Lung (tissue), 11 donors: ENCODE measurements at regions not wholly inside any gene's neighbourhood (a gene's known extent, or its start where the extent isn't known, plus 50 kb on each side); places are given as distances from the start of the nearest gene placed in this dataset.
A peak's percentile ranks its signal among the peaks of the same experiment; 100 is the strongest.

Experiments
- ATAC-seq: fragments of 200-7000 bp; cut with Tn5 transposase; one replicate; pipeline ENCODE4 v1.9.1; 2020; ENCODE audit warnings: moderate number of reproducible peaks; ENCODE audit not compliant: insufficient read depth, low FRiP score
- DNase-seq, 3 donors: peaks; one replicate each; pipeline ENCODE4 v3.0.0-alpha.2; 2013 to 2017
- H3K27ac ChIP-seq, 2 donors: one replicate each; pipeline ENCODE4 v1.5.1; 2013; ENCODE audit warnings: mild to moderate bottlenecking in 2 of 2, moderate library complexity in 2 of 2, control low read depth in 1 of 2, inconsistent platforms in 1 of 2, low read depth in 1 of 2, low read length in 1 of 2
- H3K27me3 ChIP-seq, 3 donors: one replicate each; pipeline ENCODE4 v1.5.1; 2013; ENCODE audit warnings: low read length in 2 of 3; ENCODE audit not compliant: control insufficient read depth in 3 of 3, insufficient read depth in 3 of 3
- H3K36me3 ChIP-seq, 4 donors: one replicate each; pipeline ENCODE4 v1.5.1; 2013; ENCODE audit warnings: low read length in 4 of 4, mild to moderate bottlenecking in 1 of 4, moderate library complexity in 1 of 4; ENCODE audit not compliant: control insufficient read depth in 4 of 4, insufficient read depth in 4 of 4
- H3K4me1 ChIP-seq, 5 donors: one replicate each; pipeline ENCODE4 v1.5.1; 2013; ENCODE audit warnings: low read length in 5 of 5, mild to moderate bottlenecking in 2 of 5, moderate library complexity in 1 of 5; ENCODE audit not compliant: control insufficient read depth in 5 of 5, insufficient read depth in 5 of 5
- H3K4me3 ChIP-seq: one replicate; pipeline ENCODE4 v1.5.1; 2013; ENCODE audit warnings: mild to moderate bottlenecking, control low read depth, moderate library complexity
- H3K9ac ChIP-seq, 2 donors: one replicate each; pipeline ENCODE4 v1.5.1; 2013; ENCODE audit warnings: low read length in 2 of 2, control low read depth in 1 of 2; ENCODE audit not compliant: insufficient read depth in 1 of 2
- H3K9me3 ChIP-seq, 4 donors: one replicate each; pipeline ENCODE4 v1.5.1; 2013; ENCODE audit warnings: low read length in 3 of 4, mild to moderate bottlenecking in 1 of 4, moderate library complexity in 1 of 4; ENCODE audit not compliant: control insufficient read depth in 4 of 4, insufficient read depth in 3 of 4
- CTCF ChIP-seq: IDR thresholded peaks from 2 replicates; pipeline ENCODE4 v1.5.1; 2012; ENCODE audit warnings: mild to moderate bottlenecking; ENCODE audit errors: control extremely low read depth, extremely low read depth
- WGBS, 2 donors: extraction: QIAGEN DNeasy Blood & Tissue Kit; methylation state at CpG; one replicate each; pipeline ENCODE4 v1.1.7; 2013; 5-methylcytosine and 5-hydroxymethylcytosine counted together
- donor health status: control.
- donor health status: control.
- donor health status: Bipolar disorder and iron deficiency.
- donor health status: healthy.
- donor health status: DM: yes; HTN: yes; CAD: no.

- 84 to 89% methylated on average over 9 of the region's 9 CpGs for WGBS, 2 donors
- TF ChIP-seq CTCF = no peak
- H3K9ac ChIP-seq = no peak overlapping the region
- H3K4me3 ChIP-seq = no peak overlapping the region
- H3K36me3 ChIP-seq = no peaks in the 10 kb centered on the region
- ATAC-seq (no peak), DNase-seq (peak in 1 of 3 donors; percentile 10)
- H3K4me1 ChIP-seq = no peaks in the 10 kb centered on the region
- H3K9me3 ChIP-seq = peaks cover 0 to 1% (median 0%) of the 10 kb centered on the region in 4 donors
- H3K27me3 ChIP-seq = no peaks in the 10 kb centered on the region
- H3K27ac ChIP-seq = no peak overlapping the region
Measured at GRCh38 chr5:32991421-32991815, 280.3 kb downstream of the NPR3 start.

GRCh38 chr5:32996336-32996735, 285.2 kb downstream of the NPR3 start:
- no peak for ATAC-seq

GRCh38 chr5:33008751-33009418, 297.8 kb downstream of the NPR3 start:
- Histone ChIP-seq H3K27ac (no peak overlapping the region), H3K9me3 (peaks cover 0 to 3% (median under 1%) of the 10 kb centered on the region in 4 donors), H3K4me1 (no peaks in the 10 kb centered on the region), H3K36me3 (no peaks in the 10 kb centered on the region), H3K4me3 (no peak overlapping the region), H3K9ac (no peak overlapping the region), H3K27me3 (no peaks in the 10 kb centered on the region)
- 77 to 87% methylated on average over 6 of the region's 6 CpGs for WGBS, 2 donors
- TF ChIP-seq CTCF = no peak
- ATAC-seq (no peak), DNase-seq (no peak)

More at GRCh38 chr5:32996336-32996735, 285.2 kb downstream of the NPR3 start:
- Histone ChIP-seq H3K36me3 (no peaks in the 10 kb centered on the region), H3K9me3 (peaks cover 0 to 6% (median 1%) of the 10 kb centered on the region in 4 donors), H3K27me3 (no peaks in the 10 kb centered on the region), H3K9ac (no peak overlapping the region), H3K27ac (no peak overlapping the region), H3K4me1 (no peaks in the 10 kb centered on the region), H3K4me3 (no peak overlapping the region)
- TF ChIP-seq CTCF = no peak
- 80 to 87% methylated on average over 1 of the region's 1 CpG for WGBS, 2 donors
- DNase-seq = no peak

GRCh38 chr5:33010846-33011245, 299.7 kb downstream of the NPR3 start:
- no peak for TF ChIP-seq CTCF
- ATAC-seq (no peak), DNase-seq (no peak)
- Histone ChIP-seq H3K27me3 (no peaks in the 10 kb centered on the region), H3K9me3 (peaks cover 0 to 8% (median under 1%) of the 10 kb centered on the region in 4 donors), H3K4me3 (no peak overlapping the region), H3K36me3 (no peaks in the 10 kb centered on the region), H3K27ac (no peak overlapping the region), H3K4me1 (no peaks in the 10 kb centered on the region), H3K9ac (no peak overlapping the region)
- 88% methylated on average over 1 of the region's 1 CpG for WGBS, 2 donors
